DMS153 treated with DMSO at 0.1 percent for 48 hours (cell line): ENCODE measurements at regions not wholly inside any gene's neighbourhood (a gene's known extent, or its start where the extent isn't known, plus 50 kb on each side); places are given as distances from the start of the nearest gene placed in this dataset.
"Not testable (repeated sequence)": the region's sequence is repeated elsewhere in the genome, so short reads cannot be mapped to it uniquely, and the experiment has no call there.

Experiments
- DNase-seq: peaks from one replicate; lab custom pipeline; 2025; ENCODE audit not compliant: unreplicated experiment; lab: John Stamatoyannopoulos, UW

GRCh38 chr3:35215525-35216500 is 423.5 kb upstream of the ARPP21 start:
- DNase-seq: no peak

GRCh38 chr3:35216501-35217266 is 422.6 kb upstream of the ARPP21 start:
- DNase-seq: no peak

- DNase-seq: no peak
These were observed 415.5 kb upstream of the ARPP21 start for GRCh38 chr3:35223632-35224394.

- DNase-seq: no peak
These were observed 414.6 kb upstream of the ARPP21 start for GRCh38 chr3:35224565-35225295.

GRCh38 chr3:35241236-35241635 is 398.1 kb upstream of the ARPP21 start:
- no peak for DNase-seq

- DNase-seq: no peak
These were observed 384.4 kb upstream of the ARPP21 start for GRCh38 chr3:35254917-35255316.

- no peak for DNase-seq
These were observed 381.7 kb upstream of the ARPP21 start for GRCh38 chr3:35257641-35258040.

GRCh38 chr3:35262406-35262805 is 376.9 kb upstream of the ARPP21 start:
- no peak for DNase-seq

- no peak for DNase-seq
These were observed 375.8 kb upstream of the ARPP21 start for GRCh38 chr3:35263477-35263876.

GRCh38 chr3:35266065-35266464 is 373.3 kb upstream of the ARPP21 start:
- DNase-seq: not testable (repeated sequence)

- DNase-seq: no peak
These were observed 363.6 kb upstream of the ARPP21 start for GRCh38 chr3:35275768-35276167.

- DNase-seq: no peak
These were observed 362.8 kb upstream of the ARPP21 start for GRCh38 chr3:35276568-35276967.

- DNase-seq: no peak
These were observed 347.7 kb upstream of the ARPP21 start for GRCh38 chr3:35291471-35292236.

GRCh38 chr3:35292568-35292967 is 346.8 kb upstream of the ARPP21 start:
- DNase-seq: no peak

GRCh38 chr3:35295906-35296305 is 343.4 kb upstream of the ARPP21 start:
- DNase-seq: no peak

GRCh38 chr3:35296533-35296932 is 342.8 kb upstream of the ARPP21 start:
- no peak for DNase-seq

- not testable (repeated sequence) for DNase-seq
These were observed 342.4 kb upstream of the ARPP21 start for GRCh38 chr3:35296944-35297343.

GRCh38 chr3:35305406-35305805 is 333.9 kb upstream of the ARPP21 start:
- DNase-seq: no peak

GRCh38 chr3:35307296-35307695 is 332.0 kb upstream of the ARPP21 start:
- DNase-seq: no peak

- not testable (repeated sequence) for DNase-seq
These were observed 322.5 kb upstream of the ARPP21 start for GRCh38 chr3:35316841-35317240.
